Duodenal mucosa (tissue), 2 donors: ENCODE measurements at regions not wholly inside any gene's neighbourhood (a gene's known extent, or its start where the extent isn't known, plus 50 kb on each side); places are given as distances from the start of the nearest gene placed in this dataset.

Source experiments
- H3K27ac ChIP-seq: one replicate; pipeline ENCODE4 v1.7.0; 2013; ENCODE audit warnings: low read depth, low read length
- H3K27me3 ChIP-seq, 2 donors: one replicate each; pipeline ENCODE4 v1.7.0; 2013; ENCODE audit warnings: low read length in 2 of 2, control low read depth in 1 of 2; ENCODE audit not compliant: insufficient read depth in 2 of 2, control insufficient read depth in 1 of 2
- H3K36me3 ChIP-seq, 2 donors: one replicate each; pipeline ENCODE4 v1.7.0; 2013; ENCODE audit warnings: low read length in 2 of 2, control low read depth in 1 of 2; ENCODE audit not compliant: insufficient read depth in 2 of 2, control insufficient read depth in 1 of 2
- H3K4me1 ChIP-seq, 2 donors: one replicate each; pipeline ENCODE4 v1.7.0; 2013; ENCODE audit warnings: low read length in 2 of 2, control low read depth in 1 of 2; ENCODE audit not compliant: insufficient read depth in 2 of 2, control insufficient read depth in 1 of 2
- H3K4me3 ChIP-seq, 2 donors: one replicate each; pipeline ENCODE4 v1.7.0; 2013; ENCODE audit warnings: low read length in 2 of 2, low read depth in 1 of 2
- H3K9ac ChIP-seq, 2 donors: one replicate each; pipeline ENCODE4 v1.7.0; 2013; ENCODE audit warnings: low read length in 2 of 2, low read depth in 1 of 2
- H3K9me3 ChIP-seq, 2 donors: one replicate each; pipeline ENCODE4 v1.7.0; 2013; ENCODE audit warnings: low read length in 2 of 2, control low read depth in 1 of 2; ENCODE audit not compliant: control insufficient read depth in 1 of 2

DNA sequence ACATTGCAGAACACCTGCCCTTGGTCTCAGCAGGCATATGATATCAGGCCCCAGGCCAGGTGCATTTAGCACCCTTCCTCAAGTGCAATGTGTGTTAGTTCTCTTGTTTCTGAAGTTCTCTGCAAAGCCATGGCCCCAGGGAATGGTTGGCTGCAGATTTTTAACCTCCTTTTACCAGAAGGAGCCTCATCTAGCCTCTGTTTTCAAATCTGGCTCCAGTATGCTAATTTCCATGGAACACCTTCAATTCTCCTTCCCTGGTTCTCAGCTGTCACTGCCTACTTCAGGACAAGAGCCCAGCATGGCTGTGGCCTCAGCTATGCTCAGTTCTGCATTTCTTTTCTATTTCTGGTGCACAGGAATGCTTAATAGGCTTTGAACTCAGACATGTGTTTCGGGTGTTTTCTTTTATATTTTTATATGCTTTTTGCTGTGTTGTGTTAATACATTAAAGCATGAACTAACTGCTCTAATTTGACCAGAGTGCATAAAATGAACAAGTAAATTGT lies 51.6 kb upstream of the OGFRL1 start:
- Histone ChIP-seq H3K9ac (no peak overlapping the region), H3K9me3 (no peaks in the 10 kb centered on the region), H3K27me3 (no peaks in the 10 kb centered on the region), H3K4me1 (no peaks in the 10 kb centered on the region), H3K36me3 (no peaks in the 10 kb centered on the region), H3K27ac (no peak overlapping the region), H3K4me3 (no peak overlapping the region)

DNA sequence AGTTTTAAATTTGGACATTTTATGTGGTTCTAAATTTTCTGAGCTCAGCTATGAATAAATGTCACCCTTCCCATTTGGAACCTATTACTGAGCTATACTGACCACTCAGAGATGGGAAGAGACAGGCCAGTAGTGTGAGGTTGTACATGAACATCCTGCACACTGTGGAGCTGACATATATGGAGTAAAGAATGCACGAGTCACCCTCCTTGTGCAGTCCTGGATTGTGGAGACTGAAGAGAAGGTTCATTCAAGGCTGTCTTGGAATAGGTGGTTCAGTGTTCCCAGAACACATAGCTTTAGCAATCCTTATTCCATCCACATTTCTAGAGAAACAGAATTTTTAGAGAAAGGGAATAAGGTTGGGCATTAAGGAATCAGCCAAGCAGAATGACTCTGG lies 50.3 kb upstream of the OGFRL1 start:
- no peaks in the 10 kb centered on the region for H3K36me3 ChIP-seq
- H3K27ac ChIP-seq: no peak overlapping the region
- no peaks in the 10 kb centered on the region for H3K9me3 ChIP-seq
- H3K4me3 ChIP-seq: no peak overlapping the region
- H3K27me3 ChIP-seq: no peaks in the 10 kb centered on the region
- no peak overlapping the region for H3K9ac ChIP-seq
- H3K4me1 ChIP-seq: no peaks in the 10 kb centered on the region
